GM23338 (cell line): ENCODE measurements at regions not wholly inside any gene's neighbourhood (a gene's known extent, or its start where the extent isn't known, plus 50 kb on each side); places are given as distances from the start of the nearest gene placed in this dataset.

Experiments used
- ATAC-seq: fragments of 200-7000 bp; cut with Tn5 transposase; 3 replicates; pipeline ENCODE4 v1.9.1; 2020
- DNase-seq: peaks from one replicate; pipeline ENCODE4 v3.0.0-alpha.2; 2015; ENCODE audit warnings: low spot score
- H2AFZ ChIP-seq: fragments of 200-600 bp; sonication (generic); 2 replicates; pipeline ENCODE4 v1.8.0; 2016; ENCODE audit warnings: antibody characterized with exemption, mild to moderate bottlenecking, moderate library complexity
- H3F3A ChIP-seq: fragments of 200-600 bp; sonication (generic); replicated peaks from 2 replicates; pipeline ENCODE4 v1.8.0; 2017; ENCODE audit warnings: antibody characterized with exemption, mixed run types, low read depth
- H3K27ac ChIP-seq: fragments of 200-600 bp; sonication (generic); 2 replicates; pipeline ENCODE4 v1.6.1; 2016; ENCODE audit warnings: low read depth
- H3K27me3 ChIP-seq: fragments of 200-600 bp; sonication (generic); 2 replicates; pipeline ENCODE4 v1.8.0; 2016; ENCODE audit warnings: mild to moderate bottlenecking, mixed run types, moderate library complexity; ENCODE audit not compliant: insufficient read depth
- H3K36me3 ChIP-seq: fragments of 200-600 bp; sonication (generic); 2 replicates; pipeline ENCODE4 v1.8.0; 2016; ENCODE audit warnings: mild to moderate bottlenecking; ENCODE audit not compliant: insufficient read depth
- H3K4me1 ChIP-seq: fragments of 200-600 bp; sonication (generic); 2 replicates; pipeline ENCODE4 v1.8.0; 2016; ENCODE audit warnings: mild to moderate bottlenecking, moderate library complexity; ENCODE audit not compliant: insufficient read depth
- H3K4me2 ChIP-seq: fragments of 200-600 bp; sonication (generic); 2 replicates; pipeline ENCODE4 v1.7.1; 2017; ENCODE audit warnings: mixed run types
- H3K4me3 ChIP-seq: fragments of 200-600 bp; sonication (generic); 2 replicates; pipeline ENCODE4 v1.6.1; 2016; ENCODE audit warnings: mixed run types
- H3K79me2 ChIP-seq: fragments of 200-600 bp; sonication (generic); replicated peaks from 2 replicates; pipeline ENCODE4 v1.8.0; 2017; ENCODE audit warnings: mild to moderate bottlenecking; ENCODE audit not compliant: insufficient read depth
- H3K9me2 ChIP-seq: fragments of 200-600 bp; sonication (generic); 2 replicates; pipeline ENCODE4 v1.8.0; 2017; ENCODE audit not compliant: insufficient read depth
- H4K20me1 ChIP-seq: fragments of 200-600 bp; sonication (generic); replicated peaks from 2 replicates; pipeline ENCODE4 v1.8.0; 2017; ENCODE audit warnings: mild to moderate bottlenecking; ENCODE audit not compliant: insufficient read depth
- H3K27ac Mint-ChIP-seq: 2 replicates; pipeline ENCODE4 v1.8.0; 2020; ENCODE audit warnings: inconsistent platforms, mild to moderate bottlenecking, moderate library complexity, mixed read lengths
- H3K27me3 Mint-ChIP-seq: 3 replicates; pipeline ENCODE4 v1.8.0; 2022; ENCODE audit warnings: low read depth, mild to moderate bottlenecking, moderate library complexity, mixed read lengths, inconsistent platforms; ENCODE audit not compliant: insufficient read depth, poor library complexity
- H3K36me3 Mint-ChIP-seq: 3 replicates; pipeline ENCODE4 v1.8.0; 2021; ENCODE audit warnings: low read depth, mild to moderate bottlenecking, inconsistent platforms, moderate library complexity, mixed read lengths
- H3K4me1 Mint-ChIP-seq: 3 replicates; pipeline ENCODE4 v1.8.0; 2020; ENCODE audit warnings: mild to moderate bottlenecking, inconsistent platforms, mixed read lengths
- H3K4me3 Mint-ChIP-seq: 3 replicates; pipeline ENCODE4 v1.8.0; 2021; ENCODE audit warnings: moderate library complexity, mild to moderate bottlenecking, inconsistent platforms, mixed read lengths
- H3K9me3 Mint-ChIP-seq: 3 replicates; pipeline ENCODE4 v1.8.0; 2020; ENCODE audit warnings: moderate library complexity, mild to moderate bottlenecking, inconsistent platforms, mixed read lengths
- CREB1 ChIP-seq: fragments of 250-450 bp; sonication (Bioruptor Pico); IDR thresholded peaks from 2 replicates; pipeline ENCODE4 v1.5.0; 2020; ENCODE audit warnings: low read depth, mild to moderate bottlenecking, moderate library complexity
- CTCF ChIP-seq, 2 experiments: fragments of 200-600 bp in 1 of 2; sonication (generic) in 1 of 2; conservative IDR thresholded peaks; 2 replicates each; pipeline versions ENCODE4 v1.5.1 to v1.6.1; 2016 to 2017; ENCODE audit warnings: antibody characterized with exemption in 2 of 2, low read depth in 2 of 2, mild to moderate bottlenecking in 2 of 2, moderate library complexity in 1 of 2
- ETS1 ChIP-seq: IDR thresholded peaks from 2 replicates; pipeline ENCODE4 v1.6.1; 2016; ENCODE audit warnings: antibody characterized with exemption
- EZH2phosphoT487 ChIP-seq: fragments of 200-600 bp; sonication (generic); IDR thresholded peaks from one replicate; pipeline ENCODE4 v1.8.1; 2018; ENCODE audit warnings: antibody characterized with exemption; ENCODE audit not compliant: unreplicated experiment
- JUNB ChIP-seq: IDR thresholded peaks from one replicate; pipeline ENCODE4 v1.6.1; 2016; ENCODE audit warnings: antibody characterized with exemption; ENCODE audit not compliant: unreplicated experiment
- NANOG ChIP-seq: IDR thresholded peaks from 2 replicates; pipeline ENCODE4 v1.6.1; 2016; ENCODE audit warnings: antibody characterized with exemption, borderline replicate concordance
- POLR2AphosphoS5 ChIP-seq: IDR thresholded peaks from 2 replicates; pipeline ENCODE4 v1.6.1; 2016; ENCODE audit warnings: antibody characterized with exemption, low read depth
- REST ChIP-seq: IDR thresholded peaks from one replicate; pipeline ENCODE4 v1.6.1; 2018; ENCODE audit warnings: antibody characterized with exemption; ENCODE audit not compliant: unreplicated experiment
- STAT1 ChIP-seq: IDR thresholded peaks from one replicate; pipeline ENCODE4 v1.6.1; 2016; ENCODE audit warnings: antibody characterized with exemption; ENCODE audit not compliant: unreplicated experiment
- ZNF114 ChIP-seq: fragments of 250-450 bp; sonication (Bioruptor Pico); IDR thresholded peaks from 2 replicates; pipeline ENCODE4 v1.5.0; 2020; ENCODE audit warnings: mild to moderate bottlenecking, moderate library complexity
- ZNF331 ChIP-seq: fragments of 250-450 bp; sonication (Bioruptor Pico); IDR thresholded peaks from 2 replicates; pipeline ENCODE4 v1.5.0; 2020; ENCODE audit warnings: low read depth, mild to moderate bottlenecking, moderate library complexity
- ZNF462 ChIP-seq: fragments of 250-450 bp; sonication (Bioruptor Pico); IDR thresholded peaks from 2 replicates; pipeline ENCODE4 v1.5.0; 2020; ENCODE audit warnings: mild to moderate bottlenecking, moderate library complexity

GRCh38 chr1:83495560-83495959 is 503.4 kb downstream of the TTLL7 start (continued):
- TF ChIP-seq STAT1 = no peak
- TF ChIP-seq ETS1 = no peak

- Mint-ChIP-seq H3K36me3 (no peaks in the 10 kb centered on the region), H3K4me3 (no peak overlapping the region), H3K4me1 (no peaks in the 10 kb centered on the region), H3K27me3 (no peaks in the 10 kb centered on the region), H3K9me3 (no peaks in the 10 kb centered on the region), H3K27ac (no peak overlapping the region)
- H2AFZ ChIP-seq = no peak overlapping the region
- no peaks in the 10 kb centered on the region for H4K20me1 ChIP-seq
- DNase-seq (no peak), ATAC-seq (no peak)
- no peaks in the 10 kb centered on the region for H3F3A ChIP-seq
- H3K27ac ChIP-seq = no peak overlapping the region
- no peaks in the 10 kb centered on the region for H3K9me2 ChIP-seq
- no peak overlapping the region for H3K4me3 ChIP-seq
- H3K79me2 ChIP-seq = no peaks in the 10 kb centered on the region
- H3K36me3 ChIP-seq = no peaks in the 10 kb centered on the region
- H3K27me3 ChIP-seq = no peaks in the 10 kb centered on the region
- no peaks in the 10 kb centered on the region for H3K4me1 ChIP-seq
- no peak overlapping the region for H3K4me2 ChIP-seq
- no peak for TF ChIP-seq ETS1
- no peak for TF ChIP-seq POLR2AphosphoS5
- no peak for TF ChIP-seq ZNF331 (CRISPR knock-in tag)
- TF ChIP-seq JUNB = no peak
- no peak for TF ChIP-seq CTCF (conservative IDR thresholded peaks at IDR 0.05; ENCODE audit: low read depth in 2 of 2)
- TF ChIP-seq ZNF114 (CRISPR knock-in tag) = no peak
- no peak for TF ChIP-seq STAT1
- no peak for TF ChIP-seq EZH2phosphoT487
- TF ChIP-seq REST = no peak
- TF ChIP-seq CREB1 (CRISPR knock-in tag) = no peak
- TF ChIP-seq ZNF462 (CRISPR knock-in tag) = no peak
- no peak for TF ChIP-seq NANOG
These were observed 505.3 kb downstream of the TTLL7 start for GRCh38 chr1:83493633-83494032.
